Stimulated activated CD8-positive, alpha-beta memory T cell treated with anti-CD3 and anti-CD28 coated beads, Interleukin-7, amount 100 ng/mL, for 48 hours (primary cell): ENCODE measurements at regions not wholly inside any gene's neighbourhood (a gene's known extent, or its start where the extent isn't known, plus 50 kb on each side); places are given as distances from the start of the nearest gene placed in this dataset.
"Not testable (repeated sequence)": the region's sequence is repeated elsewhere in the genome, so short reads cannot be mapped to it uniquely, and the experiment has no call there.

ENCODE experiments used
- DNase-seq, 2 donors: peaks; one replicate each; pipeline ENCODE4 v3.0.0-alpha.2; 2020; ENCODE audit warnings: low read depth in 1 of 2; ENCODE audit errors: extremely low read depth in 1 of 2

DNA sequence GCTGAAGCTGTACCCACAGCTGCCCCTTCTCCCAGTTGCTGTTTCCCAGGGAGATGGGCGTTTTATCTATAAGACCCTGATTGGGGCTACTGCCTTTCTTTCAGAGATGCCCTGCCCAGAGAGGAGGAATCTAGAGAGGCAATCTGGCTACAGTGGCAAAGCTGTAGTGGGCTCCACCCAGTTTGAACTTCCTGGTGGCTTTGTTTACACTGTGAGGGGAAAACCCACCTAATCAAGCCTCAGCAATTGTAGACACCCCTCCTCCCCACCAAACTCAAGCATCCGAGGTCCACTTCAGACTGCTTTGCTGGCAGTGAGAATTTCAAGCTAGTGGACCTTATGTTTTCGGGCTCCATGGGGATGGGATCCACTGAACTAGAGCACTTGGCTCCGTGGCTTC, 240.4 kb upstream of the AFF2 start:
- no peak for DNase-seq

DNA sequence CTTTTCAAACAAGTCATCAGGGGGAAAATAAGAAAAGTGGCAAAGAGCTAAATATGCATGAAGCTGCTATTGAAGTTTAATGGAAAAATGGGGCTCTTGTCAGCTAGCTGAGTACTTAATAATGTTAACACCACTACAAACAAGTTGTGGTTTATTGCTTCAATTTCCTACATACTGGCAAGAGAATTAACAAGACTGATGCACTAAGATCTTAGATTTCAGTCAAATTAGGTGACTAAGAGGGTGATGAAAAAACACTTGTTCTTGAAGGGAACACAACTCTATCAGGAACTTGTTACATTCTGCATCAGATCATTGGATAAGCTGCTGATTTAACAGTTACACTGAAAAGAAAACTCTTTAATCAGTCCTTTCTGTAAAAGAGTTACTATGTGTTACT, 234.6 kb upstream of the AFF2 start:
- no peak for DNase-seq

GRCh38 chrX:148268673-148269072, 231.7 kb upstream of the AFF2 start:
- no peak for DNase-seq

GRCh38 chrX:148269513-148269912, 230.9 kb upstream of the AFF2 start:
- no peak for DNase-seq

GRCh38 chrX:148270499-148270898, 229.9 kb upstream of the AFF2 start:
- no peak for DNase-seq

- no peak for DNase-seq
These were observed 229.2 kb upstream of the AFF2 start for GRCh38 chrX:148271263-148271662.

GRCh38 chrX:148281920-148282319, 218.5 kb upstream of the AFF2 start:
- no peak for DNase-seq

- no peak for DNase-seq
These were observed 217.9 kb upstream of the AFF2 start for GRCh38 chrX:148282504-148282903.

DNA sequence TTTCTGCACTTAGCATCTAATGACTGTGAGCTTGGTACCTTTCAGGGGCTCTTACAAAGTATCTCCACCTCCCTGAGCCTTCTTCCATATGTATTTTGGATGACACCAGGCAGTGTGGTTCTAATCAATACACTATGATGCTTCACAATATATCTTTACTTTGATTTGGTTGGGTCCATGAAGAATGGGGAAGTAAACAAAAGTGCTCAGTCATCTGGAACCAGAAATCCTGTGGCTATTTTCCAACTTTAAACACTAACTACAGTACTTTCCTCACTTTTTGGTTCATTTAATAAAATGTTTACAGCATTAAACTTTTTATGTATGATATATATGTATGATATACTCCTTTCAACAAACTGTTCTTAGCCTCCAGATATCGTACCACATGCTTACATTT, 216.4 kb upstream of the AFF2 start:
- no peak for DNase-seq

DNA sequence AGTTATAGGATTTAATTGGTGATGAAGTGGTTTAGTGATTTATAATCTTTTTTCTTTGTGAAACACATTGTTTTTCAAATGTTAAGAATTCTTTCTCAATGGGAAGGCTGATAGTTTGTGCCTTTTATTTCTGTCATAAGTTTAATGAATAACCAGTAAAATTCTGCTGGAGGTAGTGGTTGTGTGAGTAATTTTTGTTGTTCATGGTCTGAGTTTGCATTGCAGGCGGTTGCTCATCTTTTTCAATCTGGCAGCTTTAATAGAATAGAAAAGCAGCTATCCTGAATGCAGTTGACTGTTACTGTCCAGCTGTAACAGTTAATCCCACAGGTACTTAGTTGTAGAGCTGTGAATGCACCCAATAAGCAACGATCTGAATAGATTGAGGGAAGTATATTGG, 215.6 kb upstream of the AFF2 start:
- no peak for DNase-seq

GRCh38 chrX:148288451-148288850, 212.0 kb upstream of the AFF2 start:
- DNase-seq = no peak

DNA sequence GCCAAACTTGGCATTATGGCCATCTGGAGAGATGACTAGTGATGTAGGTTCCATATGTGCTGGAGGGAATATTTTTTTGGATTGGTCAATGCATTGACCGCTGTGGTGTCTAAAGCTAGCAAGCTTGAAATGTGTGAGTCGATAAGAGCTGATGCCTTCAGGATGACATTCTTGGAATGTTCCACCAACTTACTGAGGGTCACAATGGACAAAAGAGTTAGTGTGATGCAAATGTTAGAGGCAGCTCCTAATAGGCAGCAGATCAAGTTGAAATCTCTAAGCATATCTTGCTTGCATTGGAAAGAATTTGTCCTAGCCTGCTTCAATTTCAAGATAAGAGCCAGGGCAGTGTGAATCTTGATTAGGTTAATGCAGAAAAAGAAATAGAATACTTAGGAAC, 210.4 kb upstream of the AFF2 start:
- DNase-seq = no peak

GRCh38 chrX:148290931-148291330, 209.5 kb upstream of the AFF2 start:
- no peak for DNase-seq

GRCh38 chrX:148298737-148299136, 201.7 kb upstream of the AFF2 start:
- DNase-seq = no peak

- not testable (repeated sequence) for DNase-seq
These were observed 195.2 kb upstream of the AFF2 start for GRCh38 chrX:148305214-148305613.

DNA sequence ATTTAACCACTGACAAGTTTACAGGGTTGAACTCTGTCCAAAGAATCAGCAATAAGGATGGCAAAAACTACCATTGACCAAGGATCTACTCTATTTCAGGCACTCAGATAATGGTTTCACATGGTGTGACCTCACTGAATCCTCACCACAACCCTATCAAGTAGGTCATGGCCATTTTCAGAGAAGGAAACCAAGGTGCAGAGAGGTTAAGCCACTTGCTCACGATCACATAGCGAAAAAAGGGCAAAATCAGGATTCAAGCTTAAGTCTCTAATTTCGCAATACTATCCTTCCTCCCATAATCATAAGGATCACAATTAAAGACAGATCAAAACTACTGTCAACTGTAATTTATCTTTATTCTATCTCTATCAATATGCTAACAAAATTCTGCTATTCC, 191.0 kb upstream of the AFF2 start:
- no peak for DNase-seq

- peak; percentile 6 to 20 for DNase-seq
These were observed 189.8 kb upstream of the AFF2 start for GRCh38 chrX:148310426-148311165.

DNA sequence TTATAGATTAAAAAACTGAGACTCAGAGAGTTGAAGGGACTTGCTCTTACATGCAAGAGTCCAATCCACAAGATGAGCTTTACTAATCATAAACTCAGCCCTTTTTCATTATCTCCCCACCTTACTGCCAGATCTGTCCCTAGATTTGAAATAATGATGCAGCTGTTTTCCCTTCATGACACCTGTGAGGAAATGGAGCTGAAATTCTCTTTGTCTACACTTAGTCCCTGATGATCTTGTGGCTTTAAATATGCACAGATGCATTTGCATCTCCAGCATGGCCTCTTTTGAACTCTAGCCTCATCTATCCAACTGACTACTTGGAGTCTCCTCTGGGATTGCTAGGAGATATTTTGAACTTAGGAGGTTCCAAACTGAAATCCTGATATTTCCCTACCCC, 188.9 kb upstream of the AFF2 start:
- DNase-seq = no peak

- no peak for DNase-seq
These were observed 185.5 kb upstream of the AFF2 start for GRCh38 chrX:148314876-148315275.

GRCh38 chrX:148316446-148316845, 184.0 kb upstream of the AFF2 start:
- no peak for DNase-seq

DNA sequence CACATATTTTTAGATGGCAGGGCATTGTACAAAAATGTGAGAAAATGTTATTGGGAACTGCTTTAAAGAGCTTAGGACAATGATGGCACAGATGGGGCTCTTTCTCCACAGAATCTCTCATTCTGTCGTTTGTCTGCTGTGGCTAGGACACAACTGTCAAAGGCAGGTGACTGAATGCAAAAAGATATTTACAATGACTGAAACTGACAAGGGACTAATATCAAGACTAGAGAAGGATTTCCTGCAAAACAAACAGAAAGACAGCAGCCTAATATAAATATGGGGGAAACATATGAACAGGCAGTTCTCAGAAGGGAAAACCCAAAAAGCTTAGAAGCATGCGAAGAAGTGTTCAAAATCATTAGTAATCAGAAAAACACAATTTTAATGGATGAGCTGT, 177.5 kb upstream of the AFF2 start:
- DNase-seq = no peak

GRCh38 chrX:148333989-148334388, 166.4 kb upstream of the AFF2 start:
- no peak for DNase-seq

- DNase-seq = no peak
These were observed 162.5 kb upstream of the AFF2 start for GRCh38 chrX:148337873-148338272.
